HepG2 (cell line): ENCODE measurements at regions not wholly inside any gene's neighbourhood (a gene's known extent, or its start where the extent isn't known, plus 50 kb on each side); places are given as distances from the start of the nearest gene placed in this dataset.
A peak's percentile ranks its signal among the peaks of the same experiment; 100 is the strongest.

Experiments
- ATAC-seq: fragments of 200-7000 bp; cut with Tn5 transposase; 3 replicates; pipeline ENCODE4 v1.9.1; 2020; ENCODE audit warnings: mild to moderate bottlenecking, moderate library complexity
- BruUV-seq: library from RNA; stranded (reverse); fragments of 400-500 nt; replicated peaks from 2 replicates; lab custom pipeline; 2021; lab: Mats Ljungman, UMichigan
- CTCF ChIA-PET: fragments of 300-600 bp; formaldehyde crosslinking; extraction: SDS; loops from one replicate; lab custom pipeline; 2021; ENCODE audit warnings: low total read pairs, inconsistent platforms, low intra/inter-chr PET ratio; lab: Yijun Ruan, JAX
- POLR2A ChIA-PET: fragments of 350-600 bp; sonication (Branson Sonifier 250); formaldehyde crosslinking; loops from one replicate; lab custom pipeline; 2020; ENCODE audit warnings: antibody characterized with exemption, inconsistent platforms; lab: Yijun Ruan, JAX
- DNase-seq: peaks from one replicate; pipeline ENCODE4 v3.0.0-alpha.2; 2015; ENCODE audit warnings: low spot score
- FAIRE-seq: peaks from 3 replicates; lab custom pipeline; 2011; peaks lifted over from hg19 to GRCh38; lab: Jason Lieb, UNC
- H2AFZ ChIP-seq: one replicate; pipeline ENCODE4 v1.6.1; 2011; ENCODE audit warnings: low read length, inconsistent platforms
- H3K27ac ChIP-seq: fragments of 300-600 bp; 3 replicates; pipeline ENCODE4 v1.8.0; 2011; ENCODE audit warnings: mixed run types, mild to moderate bottlenecking, mixed read lengths, low read length, inconsistent platforms; ENCODE audit not compliant: insufficient read depth; ENCODE audit errors: extremely low read length
- H3K27me3 ChIP-seq, 2 experiments: fragments of 200-600 bp in 1 of 2; 2 replicates in 1 of 2; 3 replicates in 1 of 2; pipeline versions ENCODE4 v1.6.0 to v1.8.0; 2011; ENCODE audit warnings: low read length in 2 of 2, mild to moderate bottlenecking in 2 of 2, moderate library complexity in 2 of 2, inconsistent platforms in 1 of 2; ENCODE audit not compliant: insufficient read depth in 2 of 2, control insufficient read depth in 1 of 2
- H3K36me3 ChIP-seq, 2 experiments: fragments of 200-600 bp in 1 of 2; replicated peaks in 1 of 2; 2 replicates in 1 of 2; 3 replicates in 1 of 2; pipeline versions ENCODE4 v1.5.1 to v1.8.0; 2011; ENCODE audit warnings: low read length in 2 of 2, inconsistent platforms in 1 of 2; ENCODE audit not compliant: insufficient read depth in 2 of 2, control insufficient read depth in 1 of 2
- H3K4me1 ChIP-seq: 2 replicates; pipeline ENCODE4 v1.5.1; 2012; ENCODE audit warnings: low read length, inconsistent platforms; ENCODE audit not compliant: insufficient read depth
- H3K4me2 ChIP-seq: 2 replicates; pipeline ENCODE4 v1.6.0; 2011; ENCODE audit warnings: low read depth, low read length, inconsistent platforms
- H3K4me3 ChIP-seq, 3 experiments: fragments of 200-600 bp in 1 of 3; sonication (generic), shearing (Covaris generic) in 1 of 3; replicated peaks in 1 of 3; 2 replicates each; pipeline ENCODE4 v1.5.1; 2011 to 2016; ENCODE audit warnings: low read length in 3 of 3, inconsistent platforms in 2 of 3, low read depth in 2 of 3, mild to moderate bottlenecking in 2 of 3, control low read depth in 1 of 3, mixed read lengths in 1 of 3; ENCODE audit not compliant: insufficient read depth in 1 of 3
- H3K79me2 ChIP-seq: one replicate; pipeline ENCODE4 v1.6.1; 2011; ENCODE audit warnings: low read length, inconsistent platforms; ENCODE audit not compliant: insufficient read depth
- H3K9ac ChIP-seq: 2 replicates; pipeline ENCODE4 v1.6.0; 2011; ENCODE audit warnings: mild to moderate bottlenecking, low read depth, low read length, inconsistent platforms; ENCODE audit not compliant: insufficient read depth
- H3K9me3 ChIP-seq: 2 replicates; pipeline ENCODE4 v1.5.1; 2012; ENCODE audit warnings: mild to moderate bottlenecking, low read length
- H4K20me1 ChIP-seq: 2 replicates; pipeline ENCODE4 v1.6.0; 2011; ENCODE audit warnings: inconsistent platforms, mild to moderate bottlenecking, low read length, moderate library complexity; ENCODE audit not compliant: insufficient read depth
- ARNT2 ChIP-seq: sonication (generic); formaldehyde crosslinking; IDR thresholded peaks from 2 replicates; pipeline ENCODE4 v1.8.0; 2022; ENCODE audit warnings: mild to moderate bottlenecking, low read depth, missing genetic modification reagents, moderate library complexity
- CBX1 ChIP-seq: IDR thresholded peaks from one replicate; pipeline ENCODE4 v1.6.1; 2016; ENCODE audit warnings: antibody characterized with exemption, low read depth
- ETV5 ChIP-seq: IDR thresholded peaks from 2 replicates; pipeline ENCODE4 v1.6.1; 2018; ENCODE audit warnings: missing biosample characterization, missing genetic modification reagents, inconsistent platforms, borderline replicate concordance
- GFI1 ChIP-seq: sonication (generic); formaldehyde crosslinking; IDR thresholded peaks from 2 replicates; pipeline ENCODE4 v1.5.0; 2020; ENCODE audit warnings: missing genetic modification reagents, mild to moderate bottlenecking, borderline replicate concordance
- HNRNPUL1 ChIP-seq: fragments of 200-400 bp; formaldehyde crosslinking; IDR thresholded peaks from 2 replicates; pipeline ENCODE4 v1.6.1; 2017; ENCODE audit warnings: low read depth, mild to moderate bottlenecking, low read length, moderate library complexity
- MEF2D ChIP-seq: sonication (generic); formaldehyde crosslinking; IDR thresholded peaks from 2 replicates; pipeline ENCODE4 v1.5.1; 2020; ENCODE audit warnings: mild to moderate bottlenecking, missing genetic modification reagents
- NKX3-1 ChIP-seq: sonication (generic); formaldehyde crosslinking; IDR thresholded peaks from 2 replicates; pipeline ENCODE4 v1.5.0; 2020; ENCODE audit warnings: missing genetic modification reagents
- TAF1 ChIP-seq: sonication (generic); formaldehyde crosslinking; IDR thresholded peaks from 2 replicates; pipeline ENCODE4 v1.4.0; 2020; ENCODE audit warnings: missing genetic modification reagents
- TP53 ChIP-seq: sonication (generic); formaldehyde crosslinking; conservative IDR thresholded peaks from 2 replicates; pipeline ENCODE4 v1.4.0; 2020; ENCODE audit warnings: missing genetic modification reagents
- ZNF354B ChIP-seq: sonication (generic); formaldehyde crosslinking; IDR thresholded peaks from 2 replicates; pipeline ENCODE4 v1.8.0; 2022; ENCODE audit warnings: mild to moderate bottlenecking, missing genetic modification reagents
- ZNF546 ChIP-seq: sonication (generic); formaldehyde crosslinking; conservative IDR thresholded peaks from 2 replicates; pipeline ENCODE4 v1.8.1; 2023; ENCODE audit warnings: mild to moderate bottlenecking, missing genetic modification reagents
- WGBS: methylation state at CpG from one replicate; pipeline ENCODE4 v1.1.6; 2017; ENCODE audit warnings: low lambda C conversion rate; 5-methylcytosine and 5-hydroxymethylcytosine counted together
- in situ Hi-C: cut with HindIII; loops from 2 replicates; pipeline ENCODE4 v1.10.0; 2017; ENCODE audit warnings: low pct_unique_long_range_greater_than_20kb; ENCODE audit not compliant: extremely low pct_ligation_motif_present
- intact Hi-C: fragments of 100-400 bp; cut with micrococcal nuclease; formaldehyde crosslinking; loops from one replicate; pipeline ENCODE4 v1.10.0; 2022; ENCODE audit not compliant: unreplicated experiment
- TF ChIP-seq, protein P1 (sequence below): sonication (generic); formaldehyde crosslinking; IDR thresholded peaks from 2 replicates; pipeline ENCODE4 v1.5.0; 2020; ENCODE audit warnings: mild to moderate bottlenecking, missing genetic modification reagents

GRCh38 chr13:40408602-40409001 lies 257.8 kb downstream of the FOXO1 start:
- Histone ChIP-seq H3K9me3 (no peaks in the 10 kb centered on the region), H3K4me2 (no peak overlapping the region), H3K27me3 (no peaks in the 10 kb centered on the region), H3K79me2 (no peaks in the 10 kb centered on the region), H3K36me3 (no peaks in the 10 kb centered on the region), H2AFZ (no peak overlapping the region), H3K4me3 (no peak overlapping the region), H3K27ac (no peak overlapping the region), H3K4me1 (peaks cover 45% of the 10 kb centered on the region), H4K20me1 (no peaks in the 10 kb centered on the region), H3K9ac (no peak overlapping the region)
- in situ Hi-C loops = no loop called here
- FAIRE-seq (no peak), ATAC-seq (no peak), DNase-seq (no peak)
- ChIA-PET CTCF (no interaction called here), POLR2A (no interaction called here)
- no peak for TF ChIP-seq GFI1 (CRISPR knock-in tag)
- no peak for TF ChIP-seq MEF2D (CRISPR knock-in tag)
- TF ChIP-seq TAF1 (CRISPR knock-in tag) = no peak
- intact Hi-C loops = no loop called here
- WGBS = 59% methylated on average over 5 of the region's 5 CpGs
- BruUV-seq = no TSS peak

GRCh38 chr13:40409278-40409677 lies 257.2 kb downstream of the FOXO1 start:
- BruUV-seq = no TSS peak
- TF ChIP-seq ZNF546 (CRISPR knock-in tag) = no peak
- no peak for TF ChIP-seq ARNT2 (CRISPR knock-in tag)
- no peak for TF ChIP-seq TP53 (CRISPR knock-in tag)
- no peak for TF ChIP-seq CBX1
- TF ChIP-seq NKX3-1 (CRISPR knock-in tag) = no peak
- no peak for TF ChIP-seq ZNF354B (CRISPR knock-in tag)
- no peak for TF ChIP-seq HNRNPUL1
- TF ChIP-seq, protein P1, sequence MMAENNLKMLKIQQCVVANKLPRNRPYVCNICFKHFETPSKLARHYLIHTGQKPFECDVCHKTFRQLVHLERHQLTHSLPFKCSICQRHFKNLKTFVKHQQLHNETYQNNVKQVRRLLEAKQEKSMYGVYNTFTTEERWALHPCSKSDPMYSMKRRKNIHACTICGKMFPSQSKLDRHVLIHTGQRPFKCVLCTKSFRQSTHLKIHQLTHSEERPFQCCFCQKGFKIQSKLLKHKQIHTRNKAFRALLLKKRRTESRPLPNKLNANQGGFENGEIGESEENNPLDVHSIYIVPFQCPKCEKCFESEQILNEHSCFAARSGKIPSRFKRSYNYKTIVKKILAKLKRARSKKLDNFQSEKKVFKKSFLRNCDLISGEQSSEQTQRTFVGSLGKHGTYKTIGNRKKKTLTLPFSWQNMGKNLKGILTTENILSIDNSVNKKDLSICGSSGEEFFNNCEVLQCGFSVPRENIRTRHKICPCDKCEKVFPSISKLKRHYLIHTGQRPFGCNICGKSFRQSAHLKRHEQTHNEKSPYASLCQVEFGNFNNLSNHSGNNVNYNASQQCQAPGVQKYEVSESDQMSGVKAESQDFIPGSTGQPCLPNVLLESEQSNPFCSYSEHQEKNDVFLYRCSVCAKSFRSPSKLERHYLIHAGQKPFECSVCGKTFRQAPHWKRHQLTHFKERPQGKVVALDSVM (CRISPR knock-in tag) = no peak
- TF ChIP-seq ETV5 (CRISPR knock-in tag) = no peak

More at GRCh38 chr13:40409278-40409677, 257.2 kb downstream of the FOXO1 start:
- 79% methylated on average over 2 of the region's 2 CpGs for WGBS
- no peak for ATAC-seq
- no peak for FAIRE-seq
- Histone ChIP-seq H4K20me1 (no peaks in the 10 kb centered on the region), H3K79me2 (no peaks in the 10 kb centered on the region), H3K9ac (no peak overlapping the region), H3K4me2 (0 out of 2 replicates have a peak overlapping the region, but pooled peaks have one; percentile 13), H3K4me1 (peaks cover 38% of the 10 kb centered on the region), H3K9me3 (no peaks in the 10 kb centered on the region), H3K4me3 (no peak overlapping the region), H3K36me3 (no peaks in the 10 kb centered on the region), H3K27me3 (no peaks in the 10 kb centered on the region), H3K27ac (no peak overlapping the region), H2AFZ (no peak overlapping the region)
- intact Hi-C loops (no loop called here), in situ Hi-C loops (no loop called here)
- ChIA-PET CTCF (no interaction called here), POLR2A (no interaction called here)
- DNase-seq = no peak
